H1 (cell line): ENCODE measurements at regions not wholly inside any gene's neighbourhood (a gene's known extent, or its start where the extent isn't known, plus 50 kb on each side); places are given as distances from the start of the nearest gene placed in this dataset.
A peak's percentile ranks its signal among the peaks of the same experiment; 100 is the strongest.

Experiments used
- CTCF ChIA-PET: fragments of 300-600 bp; sonication (Branson Sonifier 250); formaldehyde crosslinking; loops from one replicate; lab custom pipeline; 2021; ENCODE audit not compliant: partially characterized antibody; lab: Charles Lee
- POLR2A ChIA-PET: fragments of 300-600 bp; sonication (Branson Sonifier 250); formaldehyde crosslinking; loops from one replicate; lab custom pipeline; 2021; ENCODE audit warnings: inconsistent platforms; ENCODE audit not compliant: partially characterized antibody; lab: Charles Lee
- DNase-seq, 2 experiments: peaks; one replicate each; pipeline versions ENCODE4 v3.0.0 to v3.0.0-alpha.2; 2010 to 2022; ENCODE audit warnings: low spot score in 2 of 2, low read depth in 1 of 2, mixed read lengths in 1 of 2
- FAIRE-seq: peaks from 2 replicates; lab custom pipeline; 2011; peaks lifted over from hg19 to GRCh38; lab: Jason Lieb, UNC
- H2AFZ ChIP-seq: 2 replicates; pipeline ENCODE4 v1.8.1; 2012; ENCODE audit warnings: low read length, inconsistent platforms
- H2AK5ac ChIP-seq: 2 replicates; pipeline ENCODE4 v1.6.1; 2013; ENCODE audit warnings: low read depth, low read length
- H2BK120ac ChIP-seq: replicated peaks from 2 replicates; pipeline ENCODE3; 2013; ENCODE audit warnings: low read depth, low read length, inconsistent platforms
- H2BK12ac ChIP-seq: 2 replicates; pipeline ENCODE4 v1.6.1; 2013; ENCODE audit warnings: low read depth, low read length
- H2BK15ac ChIP-seq: 2 replicates; pipeline ENCODE4 v1.6.1; 2013; ENCODE audit warnings: low read length
- H2BK20ac ChIP-seq: 2 replicates; pipeline ENCODE4 v1.6.1; 2013; ENCODE audit warnings: low read length
- H2BK5ac ChIP-seq: 2 replicates; pipeline ENCODE4 v1.6.1; 2013; ENCODE audit warnings: low read depth, low read length
- H3K14ac ChIP-seq: 2 replicates; pipeline ENCODE4 v1.6.1; 2013; ENCODE audit warnings: inconsistent platforms; ENCODE audit not compliant: insufficient read length
- H3K18ac ChIP-seq: 2 replicates; pipeline ENCODE4 v1.6.1; 2013; ENCODE audit warnings: low read length; ENCODE audit errors: extremely low read depth
- H3K23ac ChIP-seq: 2 replicates; pipeline ENCODE4 v1.6.1; 2013; ENCODE audit warnings: inconsistent platforms; ENCODE audit not compliant: insufficient read length
- H3K23me2 ChIP-seq: 2 replicates; pipeline ENCODE4 v1.6.1; 2013; ENCODE audit warnings: low read depth, low read length
- H3K27ac ChIP-seq: 2 replicates; pipeline ENCODE4 v1.6.1; 2011; ENCODE audit warnings: low read depth, low read length, inconsistent platforms
- H3K27me3 ChIP-seq, 4 experiments: replicated peaks in 1 of 4; 1 replicate in 1 of 4; 2 replicates in 3 of 4; pipeline versions ENCODE4 v1.6.1 to v1.8.1; 2011 to 2013; ENCODE audit warnings: low read length in 3 of 4, mild to moderate bottlenecking in 3 of 4, inconsistent platforms in 2 of 4, mixed read lengths in 2 of 4, moderate library complexity in 1 of 4; ENCODE audit not compliant: control insufficient read depth in 3 of 4, insufficient read depth in 3 of 4; ENCODE audit errors: extremely low read depth in 1 of 4
- H3K36me3 ChIP-seq, 4 experiments: 2 replicates each; pipeline versions ENCODE4 v1.6.1 to v1.8.1; 2011 to 2013; ENCODE audit warnings: mild to moderate bottlenecking in 4 of 4, low read length in 3 of 4, moderate library complexity in 2 of 4, control low read depth in 1 of 4, inconsistent platforms in 1 of 4; ENCODE audit not compliant: insufficient read depth in 4 of 4, control insufficient read depth in 2 of 4
- H3K4ac ChIP-seq: replicated peaks from 2 replicates; pipeline ENCODE3; 2013; ENCODE audit warnings: low read length, low read depth, mixed read lengths, inconsistent platforms; ENCODE audit not compliant: insufficient read length
- H3K4me1 ChIP-seq, 4 experiments: replicated peaks in 1 of 4; 1 replicate in 1 of 4; 2 replicates in 3 of 4; pipeline versions ENCODE4 v1.6.1 to v1.8.1; 2011 to 2013; ENCODE audit warnings: low read length in 3 of 4, inconsistent platforms in 2 of 4, mixed read lengths in 1 of 4; ENCODE audit not compliant: insufficient read depth in 4 of 4, control insufficient read depth in 3 of 4
- H3K4me2 ChIP-seq, 2 experiments: 2 replicates each; pipeline versions ENCODE4 v1.6.1 to v1.8.1; 2011 to 2013; ENCODE audit warnings: low read depth in 2 of 2, low read length in 2 of 2, control low read depth in 1 of 2, inconsistent platforms in 1 of 2, mild to moderate bottlenecking in 1 of 2; ENCODE audit not compliant: insufficient read depth in 1 of 2
- H3K4me3 ChIP-seq, 4 experiments: fragments of 200-600, 300-600 bp in 1 of 4; sonication (generic), shearing (Covaris generic), sonication (Bioruptor Twin) in 1 of 4; 2 replicates each; pipeline versions ENCODE4 v1.5.1 to v1.8.1; 2011 to 2016; ENCODE audit warnings: low read length in 4 of 4, low read depth in 3 of 4, control low read depth in 2 of 4, inconsistent platforms in 2 of 4, mild to moderate bottlenecking in 2 of 4, mixed read lengths in 1 of 4, moderate library complexity in 1 of 4; ENCODE audit not compliant: insufficient read depth in 2 of 4; ENCODE audit errors: extremely low read depth in 1 of 4
- H3K56ac ChIP-seq: replicated peaks from 2 replicates; pipeline ENCODE3; 2013; ENCODE audit warnings: low read depth, mild to moderate bottlenecking, mixed read lengths, low read length, inconsistent platforms; ENCODE audit not compliant: insufficient read length
- H3K79me1 ChIP-seq: 2 replicates; pipeline ENCODE4 v1.6.1; 2013; ENCODE audit warnings: low read depth, low read length, control low read depth
- H3K79me2 ChIP-seq, 2 experiments: 2 replicates each; pipeline versions ENCODE4 v1.6.1 to v1.8.1; 2012 to 2013; ENCODE audit warnings: low read length in 2 of 2, mild to moderate bottlenecking in 2 of 2, inconsistent platforms in 1 of 2; ENCODE audit not compliant: insufficient read depth in 2 of 2, control insufficient read depth in 1 of 2
- H3K9ac ChIP-seq, 4 experiments: replicated peaks in 1 of 4; 1 replicate in 1 of 4; 2 replicates in 3 of 4; pipeline versions ENCODE4 v1.6.1 to v1.8.1; 2011 to 2013; ENCODE audit warnings: low read depth in 3 of 4, low read length in 3 of 4, control low read depth in 2 of 4, mild to moderate bottlenecking in 2 of 4, moderate library complexity in 2 of 4, inconsistent platforms in 1 of 4; ENCODE audit errors: extremely low read depth in 1 of 4
- H3K9me3 ChIP-seq, 2 experiments: 2 replicates each; pipeline versions ENCODE4 v1.6.1 to v1.8.1; 2012 to 2013; ENCODE audit warnings: mild to moderate bottlenecking in 2 of 2, moderate library complexity in 2 of 2, control low read depth in 1 of 2, inconsistent platforms in 1 of 2, low read depth in 1 of 2, low read length in 1 of 2, mixed read lengths in 1 of 2; ENCODE audit not compliant: insufficient read depth in 2 of 2
- H4K20me1 ChIP-seq, 2 experiments: replicated peaks in 1 of 2; 2 replicates each; pipeline versions ENCODE3 to v1.8.1; 2011 to 2013; ENCODE audit warnings: inconsistent platforms in 2 of 2, low read length in 2 of 2, mild to moderate bottlenecking in 1 of 2; ENCODE audit not compliant: insufficient read depth in 2 of 2, control insufficient read depth in 1 of 2
- H4K5ac ChIP-seq: 2 replicates; pipeline ENCODE4 v1.6.1; 2013; ENCODE audit warnings: low read length, low read depth, mixed read lengths, inconsistent platforms; ENCODE audit not compliant: insufficient read length
- H4K8ac ChIP-seq: 2 replicates; pipeline ENCODE4 v1.8.0; 2013; ENCODE audit warnings: mild to moderate bottlenecking, moderate library complexity, low read length, inconsistent platforms; ENCODE audit not compliant: insufficient read depth; ENCODE audit errors: extremely low read depth
- H4K91ac ChIP-seq: replicated peaks from 2 replicates; pipeline ENCODE3; 2013; ENCODE audit warnings: low read length, mixed read lengths, inconsistent platforms; ENCODE audit not compliant: insufficient read length
- EGR1 ChIP-seq: IDR thresholded peaks from 2 replicates; pipeline ENCODE4 v1.6.1; 2011; ENCODE audit warnings: low read depth, low read length, borderline replicate concordance
- TAF7 ChIP-seq: optimal IDR thresholded peaks from 2 replicates; pipeline ENCODE3; 2011; ENCODE audit warnings: low read depth, mild to moderate bottlenecking, inconsistent platforms, low read length, moderate library complexity, borderline replicate concordance
- ZNF274 ChIP-seq: IDR thresholded peaks from 2 replicates; pipeline ENCODE4 v1.7.0; 2012; ENCODE audit warnings: low read length, borderline replicate concordance; ENCODE audit errors: extremely low read depth
- WGBS, 2 experiments: shearing (Covaris generic) in 1 of 2; methylation state at CpG; one replicate each; pipeline versions ENCODE4 v1.1.6 to v1.1.7; 2013 to 2015; ENCODE audit warnings: low lambda C conversion rate in 2 of 2, mixed read lengths in 2 of 2, inconsistent platforms in 1 of 2, low coverage in 1 of 2, missing lambda C conversion rate in 1 of 2; ENCODE audit not compliant: insufficient replicate concordance in 2 of 2, insufficient coverage in 1 of 2, insufficient read length in 1 of 2; ENCODE audit errors: extremely low coverage in 1 of 2, missing lambda C conversion rate in 1 of 2; 5-methylcytosine and 5-hydroxymethylcytosine counted together

DNA sequence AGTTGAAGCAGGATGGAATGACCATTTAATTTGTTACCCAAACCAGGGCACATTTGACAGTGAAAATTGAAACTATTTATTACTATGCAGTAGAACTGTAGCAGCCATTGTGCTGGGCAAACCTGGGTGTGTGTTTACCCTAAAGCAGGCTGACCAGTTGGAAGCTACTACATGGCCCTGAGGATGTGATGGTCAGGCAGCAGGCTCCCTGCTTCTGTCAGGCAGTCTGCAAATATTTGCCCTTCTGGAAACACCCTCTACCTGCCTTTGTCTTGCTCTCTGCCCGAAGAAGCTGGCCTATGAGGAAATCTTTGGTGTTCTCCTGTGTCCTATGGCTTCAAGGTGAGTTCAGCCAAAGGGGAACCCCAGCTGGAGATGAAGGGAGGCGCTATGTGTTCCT is 600.1 kb upstream of the KIRREL3 start:
- ChIA-PET POLR2A (no interaction called here), CTCF (no interaction called here)
- Histone ChIP-seq H3K4me2 (no peak overlapping the region), H2BK120ac (peak overlapping the region; percentile 13), H4K20me1 (no peaks in the 10 kb centered on the region), H3K56ac (no peak overlapping the region), H4K5ac (no peak overlapping the region), H3K27ac (no peak overlapping the region), H2BK12ac (peak overlapping the region; percentile 79), H3K79me1 (no peaks in the 10 kb centered on the region), H3K4me1 (peaks cover 0 to 4% (median 0%) of the 10 kb centered on the region in 4 experiments; a peak in 3 of 7 replicates), H2BK5ac (no peak overlapping the region), H3K14ac (no peak overlapping the region), H2BK20ac (0 out of 2 replicates have a peak overlapping the region, but pooled peaks have one; percentile 62), H4K91ac (no peak overlapping the region), H4K8ac (no peak overlapping the region), H2BK15ac (no peak overlapping the region), H3K36me3 (no peaks in the 10 kb centered on the region), H3K27me3 (no peaks in the 10 kb centered on the region), H3K9ac (no peak overlapping the region), H3K4me3 (no peak overlapping the region), H3K4ac (no peak overlapping the region), H3K23me2 (no peaks in the 10 kb centered on the region), H3K9me3 (no peaks in the 10 kb centered on the region), H3K18ac (peak overlapping the region; percentile 39; the same call in 1 of the 2 replicates), H2AK5ac (no peak overlapping the region; the same call in 1 of the 2 replicates), H3K23ac (no peak overlapping the region), H2AFZ (peak overlapping the region; percentile 52; the same call in 1 of the 2 replicates), H3K79me2 (no peaks in the 10 kb centered on the region)
- DNase-seq (no peak), FAIRE-seq (no peak)
- 92% methylated on average over 2 of the region's 2 CpGs; no CpG with 5 or more reads in 1 of the 2 experiments for WGBS, 2 experiments
- no peak for TF ChIP-seq ZNF274
- TF ChIP-seq TAF7 = no peak
- no peak for TF ChIP-seq EGR1
